ENCODE measurements at regions not wholly inside any gene's neighbourhood (a gene's known extent, or its start where the extent isn't known, plus 50 kb on each side); places are given as distances from the start of the nearest gene placed in this dataset.

GRCh38 chr7:45980181-45980905 lies 59.3 kb upstream of the IGFBP3 start:
- Histone ChIP-seq H3K36me3 (replicated peaks in 1 of 2; ENCODE audit: insufficient read depth in 1 of 2, low read depth in 2 of 2) (no peaks in the 10 kb centered on the region), H3K27me3 (no peaks in the 10 kb centered on the region), H3K4me3 (no peak overlapping the region), H3K9me3 (no peaks in the 10 kb centered on the region), H3K27ac (no peak overlapping the region), H3K4me1 (peaks cover 12% of the 10 kb centered on the region)
- intact Hi-C loops (cut with DNase I): no loop called here
- WGBS, 2 donors: 48 to 50% methylated on average over 5 to 7 of the region's 7 CpGs
- ATAC-seq: no peak
- DNase-seq: no peak
- TF ChIP-seq POLR2A (IDR thresholded peaks at IDR 0.05): no peak
- TF ChIP-seq CTCF (IDR thresholded peaks at IDR 0.05): no peak

DNA sequence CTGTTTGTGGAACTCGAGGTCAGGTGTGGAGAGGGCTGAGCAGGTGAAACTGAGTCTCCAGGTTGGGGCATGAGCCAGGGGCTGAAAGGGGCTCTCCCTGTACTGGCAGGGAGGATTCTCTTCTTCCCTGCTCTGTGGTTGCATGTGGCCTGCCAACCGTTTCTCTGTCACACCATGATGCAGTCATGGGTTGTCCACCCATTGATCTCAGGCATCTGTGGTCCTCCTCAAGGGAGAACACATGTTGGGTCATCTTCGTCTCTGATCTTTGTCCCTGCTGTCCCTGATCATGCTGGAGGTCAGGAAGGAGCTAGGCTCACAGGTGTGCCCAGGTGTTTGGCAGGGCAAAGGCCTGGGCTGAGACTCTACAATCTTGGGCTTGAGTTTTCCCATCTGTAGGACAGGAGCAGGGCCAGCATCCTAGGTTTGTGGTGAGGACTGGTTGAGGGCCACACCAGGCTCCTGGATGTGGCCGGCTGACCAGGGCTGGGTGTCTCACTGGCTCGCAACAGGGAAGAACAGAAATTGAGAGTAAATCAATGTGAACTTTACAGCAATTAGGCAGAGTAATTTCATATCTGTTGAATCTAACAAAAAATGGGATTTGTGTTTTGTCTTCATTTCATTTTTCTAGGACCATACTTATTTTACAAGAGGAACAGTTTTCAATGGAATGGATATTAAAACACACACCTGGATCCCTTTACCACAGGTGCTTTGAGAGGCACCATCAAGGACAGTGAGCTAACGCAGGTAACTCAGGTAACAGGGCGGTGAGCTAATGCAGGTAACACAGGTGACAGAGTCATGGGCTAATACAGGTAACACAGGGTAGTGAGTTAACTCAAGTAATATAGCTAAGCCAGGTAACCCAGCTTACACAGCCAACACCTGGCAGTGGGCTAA lies 58.5 kb upstream of the IGFBP3 start:
- ATAC-seq (no peak), DNase-seq (no peak)
- Histone ChIP-seq H3K27me3 (no peaks in the 10 kb centered on the region), H3K36me3 (replicated peaks in 1 of 2; ENCODE audit: insufficient read depth in 1 of 2, low read depth in 2 of 2) (no peaks in the 10 kb centered on the region), H3K27ac (no peak overlapping the region), H3K4me3 (no peak overlapping the region), H3K4me1 (peaks cover 12% of the 10 kb centered on the region), H3K9me3 (no peaks in the 10 kb centered on the region)
- intact Hi-C loops (cut with DNase I): no loop called here
- WGBS, 2 donors: 65 to 67% methylated on average over 7 of the region's 7 CpGs
- TF ChIP-seq CTCF (IDR thresholded peaks at IDR 0.05): no peak
- no peak for TF ChIP-seq POLR2A (IDR thresholded peaks at IDR 0.05)

- H3K4me1 ChIP-seq: peaks cover 18% of the 10 kb centered on the region
- 60% methylated on average over 2 of the region's 2 CpGs for WGBS, 2 donors
Measured at GRCh38 chr7:45978731-45979211, 57.7 kb upstream of the IGFBP3 start.

GRCh38 chr7:45978010-45978681 lies 57.1 kb upstream of the IGFBP3 start:
- no peaks in the 10 kb centered on the region for H3K9me3 ChIP-seq
- WGBS, 2 donors: 13 to 14% methylated on average over 11 of the region's 11 CpGs
- peaks cover 18% of the 10 kb centered on the region for H3K4me1 ChIP-seq
- H3K36me3 ChIP-seq (replicated peaks in 1 of 2; ENCODE audit: insufficient read depth in 1 of 2, low read depth in 2 of 2): no peaks in the 10 kb centered on the region
- peak; percentile 84 for ATAC-seq
- peak in 1 of 3 donors; percentile 25 for TF ChIP-seq POLR2A (IDR thresholded peaks at IDR 0.05)
- no peak for TF ChIP-seq CTCF (IDR thresholded peaks at IDR 0.05)
- no peaks in the 10 kb centered on the region for H3K27me3 ChIP-seq
- DNase-seq: peak; percentile 35 to 71 (median 52)
- intact Hi-C loops (cut with DNase I): no loop called here
- peak overlapping the region in 3 of 4 donors; percentile 5 to 56 (median 49) for H3K27ac ChIP-seq
- no peak overlapping the region for H3K4me3 ChIP-seq

More at GRCh38 chr7:45978731-45979211, 57.7 kb upstream of the IGFBP3 start:
- no peak for TF ChIP-seq POLR2A (IDR thresholded peaks at IDR 0.05)
- TF ChIP-seq CTCF (IDR thresholded peaks at IDR 0.05): no peak
- H3K27me3 ChIP-seq: no peaks in the 10 kb centered on the region
- peak overlapping the region in 2 of 4 donors; percentile 49 to 56 for H3K27ac ChIP-seq
- no peak for ATAC-seq
- intact Hi-C loops (cut with DNase I): no loop called here
- no peak overlapping the region for H3K4me3 ChIP-seq
- H3K9me3 ChIP-seq: no peaks in the 10 kb centered on the region
- no peak for DNase-seq
- no peaks in the 10 kb centered on the region for H3K36me3 ChIP-seq (replicated peaks in 1 of 2; ENCODE audit: insufficient read depth in 1 of 2, low read depth in 2 of 2)
